ENCODE measurements at regions not wholly inside any gene's neighbourhood (a gene's known extent, or its start where the extent isn't known, plus 50 kb on each side); places are given as distances from the start of the nearest gene placed in this dataset.

- TF ChIP-seq POLR2A (IDR thresholded peaks at IDR 0.05; ENCODE audit: control extremely low read depth in 1 of 2, low read depth in 2 of 2, low read length in 2 of 2) (no peak), EZH2 (IDR thresholded peaks at IDR 0.05; ENCODE audit: low read depth, low read length, severe bottlenecking) (no peak), MAX (IDR thresholded peaks at IDR 0.05) (no peak), JUND (IDR thresholded peaks at IDR 0.05; ENCODE audit: low read length) (no peak), JUN (IDR thresholded peaks at IDR 0.05; ENCODE audit: low read depth, low read length) (no peak), SIRT6 (IDR thresholded peaks at IDR 0.05; ENCODE audit: low read length) (no peak), ZNF274 (IDR thresholded peaks at IDR 0.05; ENCODE audit: borderline replicate concordance, extremely low read depth, low read length) (no peak), HDAC6 (IDR thresholded peaks at IDR 0.05; ENCODE audit: low read depth, low read length) (no peak), ASH2L (IDR thresholded peaks at IDR 0.05; ENCODE audit: low read length) (no peak)
- TF ChIP-seq, protein P1, sequence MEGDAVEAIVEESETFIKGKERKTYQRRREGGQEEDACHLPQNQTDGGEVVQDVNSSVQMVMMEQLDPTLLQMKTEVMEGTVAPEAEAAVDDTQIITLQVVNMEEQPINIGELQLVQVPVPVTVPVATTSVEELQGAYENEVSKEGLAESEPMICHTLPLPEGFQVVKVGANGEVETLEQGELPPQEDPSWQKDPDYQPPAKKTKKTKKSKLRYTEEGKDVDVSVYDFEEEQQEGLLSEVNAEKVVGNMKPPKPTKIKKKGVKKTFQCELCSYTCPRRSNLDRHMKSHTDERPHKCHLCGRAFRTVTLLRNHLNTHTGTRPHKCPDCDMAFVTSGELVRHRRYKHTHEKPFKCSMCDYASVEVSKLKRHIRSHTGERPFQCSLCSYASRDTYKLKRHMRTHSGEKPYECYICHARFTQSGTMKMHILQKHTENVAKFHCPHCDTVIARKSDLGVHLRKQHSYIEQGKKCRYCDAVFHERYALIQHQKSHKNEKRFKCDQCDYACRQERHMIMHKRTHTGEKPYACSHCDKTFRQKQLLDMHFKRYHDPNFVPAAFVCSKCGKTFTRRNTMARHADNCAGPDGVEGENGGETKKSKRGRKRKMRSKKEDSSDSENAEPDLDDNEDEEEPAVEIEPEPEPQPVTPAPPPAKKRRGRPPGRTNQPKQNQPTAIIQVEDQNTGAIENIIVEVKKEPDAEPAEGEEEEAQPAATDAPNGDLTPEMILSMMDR (IDR thresholded peaks at IDR 0.05; ENCODE audit: control extremely low read depth in 1 of 3, insufficient read depth in 1 of 3, low read depth in 1 of 3, low read length in 3 of 3), result no peak
- TF ChIP-seq, protein P2, sequence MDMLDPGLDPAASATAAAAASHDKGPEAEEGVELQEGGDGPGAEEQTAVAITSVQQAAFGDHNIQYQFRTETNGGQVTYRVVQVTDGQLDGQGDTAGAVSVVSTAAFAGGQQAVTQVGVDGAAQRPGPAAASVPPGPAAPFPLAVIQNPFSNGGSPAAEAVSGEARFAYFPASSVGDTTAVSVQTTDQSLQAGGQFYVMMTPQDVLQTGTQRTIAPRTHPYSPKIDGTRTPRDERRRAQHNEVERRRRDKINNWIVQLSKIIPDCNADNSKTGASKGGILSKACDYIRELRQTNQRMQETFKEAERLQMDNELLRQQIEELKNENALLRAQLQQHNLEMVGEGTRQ (IDR thresholded peaks at IDR 0.05; ENCODE audit: low read length), result no peak
These were observed 150.2 kb downstream of the RRAGB start for GRCh38 chrX:55867708-55868107.
